Endothelial cell (in vitro differentiated cells): ENCODE measurements at regions not wholly inside any gene's neighbourhood (a gene's known extent, or its start where the extent isn't known, plus 50 kb on each side); places are given as distances from the start of the nearest gene placed in this dataset.

Experiments
- DNase-seq: peaks from one replicate; pipeline ENCODE4 v3.0.0; 2021; ENCODE audit warnings: low spot score
- H3K27ac Mint-ChIP-seq: one replicate; pipeline ENCODE4 v1.8.0; 2021; ENCODE audit warnings: mixed read lengths, inconsistent platforms; ENCODE audit not compliant: unreplicated experiment
- H3K27me3 Mint-ChIP-seq: one replicate; pipeline ENCODE4 v1.8.0; 2021; ENCODE audit warnings: mild to moderate bottlenecking, moderate library complexity, mixed read lengths, inconsistent platforms; ENCODE audit not compliant: unreplicated experiment
- H3K36me3 Mint-ChIP-seq: one replicate; pipeline ENCODE4 v1.8.0; 2021; ENCODE audit warnings: mild to moderate bottlenecking, low read depth, mixed read lengths, inconsistent platforms; ENCODE audit not compliant: unreplicated experiment
- H3K4me1 Mint-ChIP-seq: one replicate; pipeline ENCODE4 v1.8.0; 2021; ENCODE audit warnings: mild to moderate bottlenecking, mixed read lengths, inconsistent platforms; ENCODE audit not compliant: unreplicated experiment
- H3K4me3 Mint-ChIP-seq: one replicate; pipeline ENCODE4 v1.8.0; 2021; ENCODE audit warnings: mild to moderate bottlenecking, mixed read lengths, inconsistent platforms; ENCODE audit not compliant: unreplicated experiment
- H3K9me3 Mint-ChIP-seq: one replicate; pipeline ENCODE4 v1.8.0; 2021; ENCODE audit warnings: mixed read lengths, inconsistent platforms; ENCODE audit not compliant: unreplicated experiment
- CTCF ChIP-seq: fragments of 200-600 bp; sonication (generic); IDR thresholded peaks from one replicate; pipeline ENCODE4 v1.5.0; 2021; ENCODE audit warnings: antibody characterized with exemption; ENCODE audit not compliant: unreplicated experiment

DNA sequence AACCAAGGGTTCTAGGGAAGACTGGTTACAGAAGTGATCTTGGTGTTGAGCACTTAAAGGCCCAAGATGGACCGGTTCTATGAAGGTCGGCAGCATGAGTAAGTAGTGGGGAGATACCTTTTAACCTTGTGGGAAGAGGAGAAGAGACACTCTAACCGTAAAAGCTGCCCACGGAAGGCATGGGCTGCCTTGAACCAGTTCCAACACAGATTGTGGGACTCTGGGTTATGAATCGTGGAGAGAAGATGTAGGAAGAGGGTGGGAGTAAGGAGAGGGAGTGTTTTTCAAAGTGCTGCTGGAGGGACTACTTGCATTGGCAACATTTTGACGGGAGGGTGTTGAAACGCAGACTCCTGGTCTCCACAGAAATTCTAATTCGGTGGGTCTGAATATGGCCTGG lies 67.1 kb downstream of the CRYGS start:
- no peaks in the 10 kb centered on the region for H3K9me3 Mint-ChIP-seq
- no peak for DNase-seq

GRCh38 chr3:186476541-186476940 lies 67.6 kb downstream of the CRYGS start:
- no peak overlapping the region for H3K27ac Mint-ChIP-seq
- no peak for DNase-seq
- H3K9me3 Mint-ChIP-seq, result no peaks in the 10 kb centered on the region
- TF ChIP-seq CTCF, result no peak
- H3K27me3 Mint-ChIP-seq, result peaks cover 3% of the 10 kb centered on the region
- no peak overlapping the region for H3K4me3 Mint-ChIP-seq
- no peaks in the 10 kb centered on the region for H3K36me3 Mint-ChIP-seq
- peaks cover under 1% of the 10 kb centered on the region for H3K4me1 Mint-ChIP-seq

More for the DNA sequence above, 67.1 kb downstream of the CRYGS start:
- peaks cover 3% of the 10 kb centered on the region for H3K4me1 Mint-ChIP-seq
- no peak overlapping the region for H3K27ac Mint-ChIP-seq
- peaks cover 3% of the 10 kb centered on the region for H3K27me3 Mint-ChIP-seq
- no peak overlapping the region for H3K4me3 Mint-ChIP-seq
- no peak for TF ChIP-seq CTCF
- H3K36me3 Mint-ChIP-seq, result no peaks in the 10 kb centered on the region

DNA sequence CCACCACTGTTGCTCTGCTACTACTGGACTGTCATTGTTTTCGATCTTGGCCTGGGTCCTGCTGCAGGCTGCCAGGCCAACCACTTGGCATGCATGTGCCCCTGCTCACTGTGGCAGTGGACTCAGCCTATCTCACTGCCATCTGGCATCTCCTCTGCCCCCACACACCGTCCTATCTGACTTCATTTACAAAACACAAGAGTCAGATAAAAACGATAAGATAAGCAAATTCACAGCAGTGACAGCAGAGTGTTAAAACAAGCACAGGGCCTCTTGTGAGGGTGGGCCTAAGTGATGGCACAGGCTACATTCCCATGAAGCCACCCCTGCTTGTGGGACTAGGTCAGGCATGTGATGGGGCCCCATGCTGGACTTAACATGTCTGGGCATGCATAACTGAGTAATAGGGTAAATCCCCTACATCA lies 68.1 kb downstream of the CRYGS start:
- no peak for TF ChIP-seq CTCF
- Mint-ChIP-seq H3K27me3 (peaks cover 3% of the 10 kb centered on the region), H3K4me3 (no peak overlapping the region), H3K9me3 (no peaks in the 10 kb centered on the region), H3K27ac (no peak overlapping the region), H3K4me1 (no peaks in the 10 kb centered on the region), H3K36me3 (no peaks in the 10 kb centered on the region)
- no peak for DNase-seq

DNA sequence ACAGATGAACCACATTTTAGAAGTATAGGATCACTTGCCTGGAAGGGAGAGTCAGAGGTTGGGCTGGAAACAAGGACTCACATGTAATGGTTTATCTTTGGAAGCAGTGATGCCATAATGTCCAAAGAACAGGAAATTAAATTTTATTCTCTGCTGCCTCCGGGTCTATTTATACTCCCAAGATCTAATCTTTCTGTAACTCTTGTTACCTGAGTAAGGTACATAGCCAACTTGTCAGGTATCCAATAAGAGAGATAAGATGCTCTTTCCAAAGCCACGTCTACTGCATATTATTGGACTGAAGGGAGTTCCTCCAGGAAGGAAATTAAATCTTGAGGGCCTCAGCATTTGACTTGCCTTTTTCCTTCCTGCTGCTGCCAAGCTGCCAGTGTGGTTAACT lies 71.0 kb downstream of the CRYGS start:
- Mint-ChIP-seq H3K4me1 (no peaks in the 10 kb centered on the region), H3K4me3 (no peak overlapping the region), H3K9me3 (no peaks in the 10 kb centered on the region), H3K36me3 (no peaks in the 10 kb centered on the region), H3K27ac (no peak overlapping the region), H3K27me3 (peaks cover 6% of the 10 kb centered on the region)
- TF ChIP-seq CTCF, result no peak
- DNase-seq, result no peak

- Mint-ChIP-seq H3K9me3 (no peaks in the 10 kb centered on the region), H3K36me3 (no peaks in the 10 kb centered on the region), H3K4me3 (no peak overlapping the region), H3K27ac (no peak overlapping the region), H3K4me1 (no peaks in the 10 kb centered on the region), H3K27me3 (peaks cover 6% of the 10 kb centered on the region)
- no peak for TF ChIP-seq CTCF
- no peak for DNase-seq
Measured at GRCh38 chr3:186472456-186473008, 71.6 kb downstream of the CRYGS start.
